ENCODE measurements at regions not wholly inside any gene's neighbourhood (a gene's known extent, or its start where the extent isn't known, plus 50 kb on each side); places are given as distances from the start of the nearest gene placed in this dataset.

- POLR2A ChIA-PET, result no interaction called here
Measured at GRCh38 chr6:19472153-19472552, 365.0 kb upstream of the ID4 start.

More at GRCh38 chr6:19472153-19472552, 365.0 kb upstream of the ID4 start:
- H3K36me3 ChIP-seq (ENCODE audit: control insufficient read depth, insufficient read depth, low read length), result no peaks in the 10 kb centered on the region
- FAIRE-seq, result no peak
- no peak overlapping the region for H3K27ac ChIP-seq (ENCODE audit: extremely low read depth, low read depth, low read length)
- in situ Hi-C loops (cut with MboI), result no loop called here
- no peaks in the 10 kb centered on the region for H3K27me3 ChIP-seq (ENCODE audit: control insufficient read depth in 2 of 2, insufficient read depth in 2 of 2, low read length in 2 of 2)
- no peak overlapping the region for H3K4me3 ChIP-seq
- H3K4me2 ChIP-seq (ENCODE audit: insufficient read depth, low read length), result no peak overlapping the region
- H3K9ac ChIP-seq (ENCODE audit: insufficient read depth in 1 of 2, low read depth in 2 of 2, low read length in 2 of 2), result no peak overlapping the region
- no peak for TF ChIP-seq CSDE1 (IDR thresholded peaks at IDR 0.05)
- no peak for TF ChIP-seq ZSCAN32 (CRISPR knock-in tag; IDR thresholded peaks at IDR 0.05)
- TF ChIP-seq, protein P1, sequence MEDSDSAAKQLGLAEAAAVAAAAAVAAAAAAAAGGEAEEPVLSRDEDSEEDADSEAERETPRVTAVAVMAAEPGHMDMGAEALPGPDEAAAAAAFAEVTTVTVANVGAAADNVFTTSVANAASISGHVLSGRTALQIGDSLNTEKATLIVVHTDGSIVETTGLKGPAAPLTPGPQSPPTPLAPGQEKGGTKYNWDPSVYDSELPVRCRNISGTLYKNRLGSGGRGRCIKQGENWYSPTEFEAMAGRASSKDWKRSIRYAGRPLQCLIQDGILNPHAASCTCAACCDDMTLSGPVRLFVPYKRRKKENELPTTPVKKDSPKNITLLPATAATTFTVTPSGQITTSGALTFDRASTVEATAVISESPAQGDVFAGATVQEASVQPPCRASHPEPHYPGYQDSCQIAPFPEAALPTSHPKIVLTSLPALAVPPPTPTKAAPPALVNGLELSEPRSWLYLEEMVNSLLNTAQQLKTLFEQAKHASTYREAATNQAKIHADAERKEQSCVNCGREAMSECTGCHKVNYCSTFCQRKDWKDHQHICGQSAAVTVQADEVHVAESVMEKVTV (CRISPR knock-in tag; IDR thresholded peaks at IDR 0.05), result no peak
- TF ChIP-seq, protein P2, sequence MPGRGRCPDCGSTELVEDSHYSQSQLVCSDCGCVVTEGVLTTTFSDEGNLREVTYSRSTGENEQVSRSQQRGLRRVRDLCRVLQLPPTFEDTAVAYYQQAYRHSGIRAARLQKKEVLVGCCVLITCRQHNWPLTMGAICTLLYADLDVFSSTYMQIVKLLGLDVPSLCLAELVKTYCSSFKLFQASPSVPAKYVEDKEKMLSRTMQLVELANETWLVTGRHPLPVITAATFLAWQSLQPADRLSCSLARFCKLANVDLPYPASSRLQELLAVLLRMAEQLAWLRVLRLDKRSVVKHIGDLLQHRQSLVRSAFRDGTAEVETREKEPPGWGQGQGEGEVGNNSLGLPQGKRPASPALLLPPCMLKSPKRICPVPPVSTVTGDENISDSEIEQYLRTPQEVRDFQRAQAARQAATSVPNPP (IDR thresholded peaks at IDR 0.05; ENCODE audit: borderline replicate concordance, insufficient read depth, insufficient read length), result no peak
- no peak for TF ChIP-seq HNRNPK (IDR thresholded peaks at IDR 0.05; ENCODE audit: low read depth, low read length, poor library complexity, severe bottlenecking)
- TF ChIP-seq RBFOX2 (IDR thresholded peaks at IDR 0.05; ENCODE audit: low read depth, low read length), result no peak
- TF ChIP-seq KDM4B (IDR thresholded peaks at IDR 0.05; ENCODE audit: borderline replicate concordance in 2 of 2, low read depth in 1 of 2), result no peak
- no peak for TF ChIP-seq NCOA4 (IDR thresholded peaks at IDR 0.05; ENCODE audit: partially characterized antibody)
- TF ChIP-seq, protein P3, sequence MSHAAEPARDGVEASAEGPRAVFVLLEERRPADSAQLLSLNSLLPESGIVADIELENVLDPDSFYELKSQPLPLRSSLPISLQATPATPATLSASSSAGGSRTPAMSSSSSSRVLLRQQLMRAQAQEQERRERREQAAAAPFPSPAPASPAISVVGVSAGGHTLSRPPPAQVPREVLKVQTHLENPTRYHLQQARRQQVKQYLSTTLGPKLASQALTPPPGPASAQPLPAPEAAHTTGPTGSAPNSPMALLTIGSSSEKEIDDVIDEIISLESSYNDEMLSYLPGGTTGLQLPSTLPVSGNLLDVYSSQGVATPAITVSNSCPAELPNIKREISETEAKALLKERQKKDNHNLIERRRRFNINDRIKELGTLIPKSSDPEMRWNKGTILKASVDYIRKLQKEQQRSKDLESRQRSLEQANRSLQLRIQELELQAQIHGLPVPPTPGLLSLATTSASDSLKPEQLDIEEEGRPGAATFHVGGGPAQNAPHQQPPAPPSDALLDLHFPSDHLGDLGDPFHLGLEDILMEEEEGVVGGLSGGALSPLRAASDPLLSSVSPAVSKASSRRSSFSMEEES (CRISPR knock-in tag; IDR thresholded peaks at IDR 0.05), result no peak
- no peak for TF ChIP-seq TEAD2 (tag; IDR thresholded peaks at IDR 0.05)
- TF ChIP-seq, protein P4, sequence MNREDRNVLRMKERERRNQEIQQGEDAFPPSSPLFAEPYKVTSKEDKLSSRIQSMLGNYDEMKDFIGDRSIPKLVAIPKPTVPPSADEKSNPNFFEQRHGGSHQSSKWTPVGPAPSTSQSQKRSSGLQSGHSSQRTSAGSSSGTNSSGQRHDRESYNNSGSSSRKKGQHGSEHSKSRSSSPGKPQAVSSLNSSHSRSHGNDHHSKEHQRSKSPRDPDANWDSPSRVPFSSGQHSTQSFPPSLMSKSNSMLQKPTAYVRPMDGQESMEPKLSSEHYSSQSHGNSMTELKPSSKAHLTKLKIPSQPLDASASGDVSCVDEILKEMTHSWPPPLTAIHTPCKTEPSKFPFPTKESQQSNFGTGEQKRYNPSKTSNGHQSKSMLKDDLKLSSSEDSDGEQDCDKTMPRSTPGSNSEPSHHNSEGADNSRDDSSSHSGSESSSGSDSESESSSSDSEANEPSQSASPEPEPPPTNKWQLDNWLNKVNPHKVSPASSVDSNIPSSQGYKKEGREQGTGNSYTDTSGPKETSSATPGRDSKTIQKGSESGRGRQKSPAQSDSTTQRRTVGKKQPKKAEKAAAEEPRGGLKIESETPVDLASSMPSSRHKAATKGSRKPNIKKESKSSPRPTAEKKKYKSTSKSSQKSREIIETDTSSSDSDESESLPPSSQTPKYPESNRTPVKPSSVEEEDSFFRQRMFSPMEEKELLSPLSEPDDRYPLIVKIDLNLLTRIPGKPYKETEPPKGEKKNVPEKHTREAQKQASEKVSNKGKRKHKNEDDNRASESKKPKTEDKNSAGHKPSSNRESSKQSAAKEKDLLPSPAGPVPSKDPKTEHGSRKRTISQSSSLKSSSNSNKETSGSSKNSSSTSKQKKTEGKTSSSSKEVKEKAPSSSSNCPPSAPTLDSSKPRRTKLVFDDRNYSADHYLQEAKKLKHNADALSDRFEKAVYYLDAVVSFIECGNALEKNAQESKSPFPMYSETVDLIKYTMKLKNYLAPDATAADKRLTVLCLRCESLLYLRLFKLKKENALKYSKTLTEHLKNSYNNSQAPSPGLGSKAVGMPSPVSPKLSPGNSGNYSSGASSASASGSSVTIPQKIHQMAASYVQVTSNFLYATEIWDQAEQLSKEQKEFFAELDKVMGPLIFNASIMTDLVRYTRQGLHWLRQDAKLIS (CRISPR knock-in tag; IDR thresholded peaks at IDR 0.05), result no peak
- TF ChIP-seq ZNF324 (CRISPR knock-in tag; IDR thresholded peaks at IDR 0.05), result no peak
- no peak for TF ChIP-seq FOXK2 (conservative IDR thresholded peaks at IDR 0.05 in 1 of 2, IDR thresholded peaks at IDR 0.05 in 1 of 2; ENCODE audit: low read depth in 2 of 2)
- TF ChIP-seq FOXJ3 (CRISPR knock-in tag; IDR thresholded peaks at IDR 0.05), result no peak
- TF ChIP-seq BRF1 (IDR thresholded peaks at IDR 0.05; ENCODE audit: borderline replicate concordance, extremely low read depth, insufficient read length), result no peak
- WGBS (ENCODE audit: insufficient coverage, low coverage, missing lambda C conversion rate), result 1% methylated on average over 4 of the region's 4 CpGs
- CTCF ChIA-PET (ENCODE audit: low intra/inter-chr PET ratio), result no interaction called here
- H3K79me2 ChIP-seq (ENCODE audit: control insufficient read depth, insufficient read depth, low read length), result no peaks in the 10 kb centered on the region
- ATAC-seq, result no peak
- H2AFZ ChIP-seq (ENCODE audit: low read depth, low read length), result no peak overlapping the region
- H3K4me1 ChIP-seq (replicated peaks in 1 of 2; ENCODE audit: control insufficient read depth in 2 of 2, insufficient read depth in 2 of 2, low read length in 2 of 2), result no peaks in the 10 kb centered on the region
- BruUV-seq (replicated peaks), result no TSS peak
- H3K9me1 ChIP-seq (ENCODE audit: control insufficient read depth, insufficient read depth, low read length), result no peaks in the 10 kb centered on the region
- intact Hi-C loops (cut with micrococcal nuclease), result no loop called here
- H3K9me3 ChIP-seq (replicated peaks; ENCODE audit: control insufficient read depth, insufficient read depth, low read depth, low read length), result peaks cover 5% of the 10 kb centered on the region
- DNase-seq (ENCODE audit: extremely low read depth in 1 of 4, low spot score in 3 of 4), result no peak
- H4K20me1 ChIP-seq (replicated peaks; ENCODE audit: control insufficient read depth, insufficient read depth, low read length), result no peaks in the 10 kb centered on the region
